HFF-Myc (cell line): ENCODE measurements at regions not wholly inside any gene's neighbourhood (a gene's known extent, or its start where the extent isn't known, plus 50 kb on each side); places are given as distances from the start of the nearest gene placed in this dataset.

Experiments
- DNase-seq: peaks from one replicate; pipeline ENCODE4 v3.0.0-alpha.2; 2011; ENCODE audit warnings: low read depth; ENCODE audit errors: extremely low read depth
- H3K4me3 ChIP-seq: replicated peaks from 2 replicates; pipeline ENCODE4 v1.5.1; 2011; ENCODE audit warnings: low read depth, mild to moderate bottlenecking, control low read depth, low read length
- TF ChIP-seq, protein P1 (sequence below): IDR thresholded peaks from 2 replicates; pipeline ENCODE4 v1.5.1; 2012; ENCODE audit warnings: mild to moderate bottlenecking, low read depth, low read length, control low read depth; ENCODE audit errors: missing control alignments

DNA sequence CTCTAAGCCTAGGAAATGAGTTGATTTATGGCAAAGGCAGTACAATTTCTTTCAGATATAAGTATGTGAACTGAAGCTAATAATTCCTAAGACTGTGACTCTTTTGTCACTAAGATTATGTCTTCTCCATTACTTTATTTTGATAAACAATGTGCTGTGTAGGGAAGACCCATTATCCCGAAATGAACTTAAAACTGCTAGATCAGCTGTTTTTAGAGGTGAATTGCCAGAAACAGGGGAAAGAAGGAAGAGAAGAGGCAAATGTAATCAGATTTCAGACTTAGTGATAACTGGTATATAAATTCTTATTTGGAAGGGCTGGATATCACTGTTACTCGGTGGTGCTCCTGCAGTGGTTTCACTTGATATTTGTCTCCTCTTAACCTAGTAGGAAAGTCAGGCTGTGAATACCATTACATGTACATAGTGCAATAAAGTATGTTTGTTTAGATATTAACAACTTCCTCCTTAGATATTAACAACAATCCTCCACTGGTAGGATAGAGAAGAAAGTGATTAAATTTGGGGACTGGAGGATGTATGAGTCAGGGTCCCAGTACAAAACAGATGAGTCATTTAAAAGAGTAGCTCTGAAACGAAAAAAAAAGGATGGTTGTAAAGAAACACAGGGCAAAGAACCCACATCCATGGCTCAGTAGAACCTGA, 338.5 kb upstream of the KCNH8 start:
- H3K4me3 ChIP-seq = no peak overlapping the region
- TF ChIP-seq, protein P1, sequence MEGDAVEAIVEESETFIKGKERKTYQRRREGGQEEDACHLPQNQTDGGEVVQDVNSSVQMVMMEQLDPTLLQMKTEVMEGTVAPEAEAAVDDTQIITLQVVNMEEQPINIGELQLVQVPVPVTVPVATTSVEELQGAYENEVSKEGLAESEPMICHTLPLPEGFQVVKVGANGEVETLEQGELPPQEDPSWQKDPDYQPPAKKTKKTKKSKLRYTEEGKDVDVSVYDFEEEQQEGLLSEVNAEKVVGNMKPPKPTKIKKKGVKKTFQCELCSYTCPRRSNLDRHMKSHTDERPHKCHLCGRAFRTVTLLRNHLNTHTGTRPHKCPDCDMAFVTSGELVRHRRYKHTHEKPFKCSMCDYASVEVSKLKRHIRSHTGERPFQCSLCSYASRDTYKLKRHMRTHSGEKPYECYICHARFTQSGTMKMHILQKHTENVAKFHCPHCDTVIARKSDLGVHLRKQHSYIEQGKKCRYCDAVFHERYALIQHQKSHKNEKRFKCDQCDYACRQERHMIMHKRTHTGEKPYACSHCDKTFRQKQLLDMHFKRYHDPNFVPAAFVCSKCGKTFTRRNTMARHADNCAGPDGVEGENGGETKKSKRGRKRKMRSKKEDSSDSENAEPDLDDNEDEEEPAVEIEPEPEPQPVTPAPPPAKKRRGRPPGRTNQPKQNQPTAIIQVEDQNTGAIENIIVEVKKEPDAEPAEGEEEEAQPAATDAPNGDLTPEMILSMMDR = no peak

DNA sequence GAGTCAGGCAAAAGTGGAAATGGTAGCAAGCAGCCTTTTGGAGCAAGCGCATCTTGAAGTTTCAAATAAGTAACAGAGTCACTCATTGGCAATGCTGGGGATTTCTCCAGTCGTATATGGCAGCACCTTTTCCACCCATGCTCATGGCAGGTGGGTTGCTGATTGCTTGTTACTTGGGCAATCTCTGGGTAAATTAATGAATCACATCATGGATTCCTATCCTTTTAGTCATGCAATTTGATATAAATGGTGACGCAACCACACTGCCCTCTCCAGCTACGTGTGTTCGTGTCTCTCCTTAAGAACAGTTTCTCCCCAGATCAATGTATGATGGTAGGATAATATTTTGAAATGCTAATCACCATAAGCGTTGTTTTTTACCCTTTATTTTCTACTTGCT, 339.9 kb upstream of the KCNH8 start:
- TF ChIP-seq, protein P1 = no peak
- no peak overlapping the region for H3K4me3 ChIP-seq
- DNase-seq = no peak

More for the DNA sequence above, 338.5 kb upstream of the KCNH8 start:
- DNase-seq = no peak

DNA sequence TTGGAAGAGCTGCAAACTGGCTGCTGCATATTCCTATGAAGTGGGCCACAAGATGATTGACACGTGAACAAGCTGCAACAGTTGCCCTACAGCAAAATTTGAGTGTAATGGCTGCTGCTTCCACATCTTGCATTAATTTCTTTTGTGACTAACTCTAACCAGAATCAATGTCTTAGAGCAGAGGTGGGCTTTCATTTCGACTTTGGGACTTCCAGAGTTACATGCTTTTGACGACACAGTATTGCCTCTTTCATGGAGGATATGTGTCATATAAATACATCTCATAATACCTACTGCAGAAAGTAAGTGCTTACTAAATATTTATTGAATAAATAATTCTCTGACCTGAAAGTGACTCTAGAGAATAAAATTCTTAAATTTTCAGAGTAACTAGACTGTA, 340.7 kb upstream of the KCNH8 start:
- DNase-seq = no peak
- no peak overlapping the region for H3K4me3 ChIP-seq
- TF ChIP-seq, protein P1 = no peak

DNA sequence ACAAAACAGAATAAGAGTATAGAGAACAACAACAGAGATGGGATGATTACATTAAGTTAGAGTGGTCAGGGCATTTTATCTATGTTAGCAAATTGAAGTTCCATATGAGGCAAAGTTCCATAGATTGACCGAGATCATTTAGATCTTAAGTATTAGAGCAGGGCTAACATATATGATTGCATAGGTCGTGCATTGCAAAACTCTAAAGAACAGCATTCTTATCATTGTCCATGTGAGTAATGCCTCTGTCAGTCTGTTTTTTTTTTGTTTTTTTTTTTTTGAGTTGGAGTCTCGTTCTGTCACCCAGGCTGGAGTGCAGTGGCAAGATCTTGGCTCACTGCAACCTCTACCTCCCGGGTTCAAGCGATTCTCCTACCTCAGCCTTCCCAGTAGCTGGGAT, 341.7 kb upstream of the KCNH8 start:
- H3K4me3 ChIP-seq = no peak overlapping the region
- DNase-seq = no peak
- TF ChIP-seq, protein P1 = no peak

DNA sequence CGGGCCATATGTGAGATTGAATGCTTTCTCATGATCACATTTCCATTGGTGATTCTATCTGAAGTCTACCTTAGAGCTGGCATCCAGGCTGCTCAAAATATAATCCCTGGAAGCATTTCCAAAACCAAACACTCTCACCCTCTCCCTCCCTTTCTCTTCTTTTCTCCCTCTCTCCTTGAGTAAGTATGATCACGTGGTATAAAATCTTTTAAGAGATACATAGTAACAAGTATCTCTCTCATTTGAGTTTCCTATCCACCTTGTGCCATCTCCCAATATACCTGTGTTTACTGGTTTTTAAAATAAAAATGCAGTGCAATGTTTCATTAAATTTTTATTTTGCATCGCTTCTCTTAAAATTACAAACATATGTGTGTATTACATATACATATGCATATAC, 350.9 kb upstream of the KCNH8 start:
- TF ChIP-seq, protein P1 = no peak
- no peak overlapping the region for H3K4me3 ChIP-seq
- DNase-seq = no peak

DNA sequence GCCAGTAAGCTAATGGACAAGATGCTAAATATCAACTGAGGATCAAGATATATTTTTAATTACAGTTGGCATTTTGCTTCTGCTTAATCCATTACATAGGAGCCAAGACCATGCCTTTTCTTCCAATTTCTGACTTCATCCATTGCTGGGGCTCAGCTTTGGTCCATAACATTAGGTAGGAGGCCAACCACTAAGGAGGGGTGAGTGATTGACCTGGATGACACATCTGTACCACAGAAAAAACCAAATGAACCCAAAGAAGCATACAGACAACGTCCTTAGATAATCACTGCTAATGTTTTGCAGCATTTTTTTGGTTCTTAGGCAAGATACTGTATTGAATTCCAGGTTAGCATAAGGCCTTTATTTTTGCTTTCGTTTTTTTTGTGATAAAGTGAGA, 353.2 kb upstream of the KCNH8 start:
- TF ChIP-seq, protein P1 = no peak
- DNase-seq = no peak

DNA sequence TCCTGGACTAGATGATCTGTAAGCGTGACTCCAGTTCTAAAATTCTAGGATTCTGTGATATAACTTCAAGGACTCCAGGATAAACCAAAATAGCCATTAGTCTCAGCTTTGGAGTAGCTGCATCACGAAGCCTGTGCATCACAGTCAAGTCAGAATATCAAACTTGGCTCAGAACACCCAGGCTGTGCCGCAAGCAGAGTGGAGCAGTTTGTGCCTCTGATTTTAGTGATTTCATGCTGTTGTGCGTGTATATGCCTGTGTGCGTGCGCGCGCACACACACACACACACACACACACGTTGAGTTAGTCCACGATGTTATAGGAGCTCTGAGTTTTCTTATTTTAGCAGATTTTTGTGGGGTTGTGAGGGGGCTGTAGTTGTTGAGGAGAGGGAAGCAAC, 356.6 kb upstream of the KCNH8 start:
- TF ChIP-seq, protein P1 = no peak
- DNase-seq = no peak
- H3K4me3 ChIP-seq = no peak overlapping the region

More for the DNA sequence above, 353.2 kb upstream of the KCNH8 start:
- H3K4me3 ChIP-seq = no peak overlapping the region
